Body of pancreas (tissue), 4 donors: ENCODE measurements at regions not wholly inside any gene's neighbourhood (a gene's known extent, or its start where the extent isn't known, plus 50 kb on each side); places are given as distances from the start of the nearest gene placed in this dataset.

Source experiments
- CTCF ChIP-seq, 7 experiments: fragments of 450-650 bp in 4 of 7; fragments of 200-600 bp in 3 of 7; sonication (generic) in 3 of 7; IDR thresholded peaks; one replicate each; pipeline ENCODE4 v1.5.1; 2016 to 2019; ENCODE audit warnings: antibody characterized with exemption in 7 of 7
- POLR2A ChIP-seq, 3 donors: fragments of 450-650 bp; IDR thresholded peaks; one replicate each; pipeline ENCODE4 v1.6.1; 2016; ENCODE audit warnings: antibody characterized with exemption in 3 of 3, mild to moderate bottlenecking in 2 of 3

- TF ChIP-seq CTCF (IDR thresholded peaks at IDR 0.05) (no peak), POLR2A (IDR thresholded peaks at IDR 0.05) (no peak)
Observed at GRCh38 chr16:73831220-73831619, 465.4 kb upstream of the PSMD7 start.
